Natural killer cell treated with Interleukin-12 subunit alpha and Interleukin-12 subunit beta and Interleukin-15 and Interleukin-18, amount 100 ng/mL, for 72 hours (primary cell): ENCODE measurements at regions not wholly inside any gene's neighbourhood (a gene's known extent, or its start where the extent isn't known, plus 50 kb on each side); places are given as distances from the start of the nearest gene placed in this dataset.

Experiments
- ATAC-seq, 2 donors: fragments of 150-1000 bp; cut with Tn5 transposase in 1 of 2; sonication (Bioruptor Pico), chemical (Tn5 transposase) in 1 of 2; 2 replicates each; pipeline ENCODE4 v1.10.0; 2021
- DNase-seq: peaks from one replicate; pipeline ENCODE4 v3.0.0; 2022; ENCODE audit warnings: low spot score
- H3K27ac Mint-ChIP-seq, 2 donors: 1 replicate in 1 of 2; 2 replicates in 1 of 2; pipeline ENCODE4 v1.8.0; 2022; ENCODE audit warnings: mixed read lengths in 2 of 2, mild to moderate bottlenecking in 1 of 2, moderate library complexity in 1 of 2
- H3K27me3 Mint-ChIP-seq, 2 donors: 1 replicate in 1 of 2; 2 replicates in 1 of 2; pipeline ENCODE4 v1.8.0; 2022; ENCODE audit warnings: mixed read lengths in 2 of 2
- H3K36me3 Mint-ChIP-seq: one replicate; pipeline ENCODE4 v1.8.0; 2022; ENCODE audit warnings: mixed read lengths
- H3K4me1 Mint-ChIP-seq, 2 donors: 1 replicate in 1 of 2; 2 replicates in 1 of 2; pipeline ENCODE4 v1.8.0; 2022; ENCODE audit warnings: low read depth in 2 of 2, mixed read lengths in 2 of 2, mild to moderate bottlenecking in 1 of 2
- H3K4me3 Mint-ChIP-seq: one replicate; pipeline ENCODE4 v1.8.0; 2022; ENCODE audit warnings: mixed read lengths
- H3K9me3 Mint-ChIP-seq: 2 replicates; pipeline ENCODE4 v1.8.0; 2022; ENCODE audit warnings: mixed read lengths

DNA sequence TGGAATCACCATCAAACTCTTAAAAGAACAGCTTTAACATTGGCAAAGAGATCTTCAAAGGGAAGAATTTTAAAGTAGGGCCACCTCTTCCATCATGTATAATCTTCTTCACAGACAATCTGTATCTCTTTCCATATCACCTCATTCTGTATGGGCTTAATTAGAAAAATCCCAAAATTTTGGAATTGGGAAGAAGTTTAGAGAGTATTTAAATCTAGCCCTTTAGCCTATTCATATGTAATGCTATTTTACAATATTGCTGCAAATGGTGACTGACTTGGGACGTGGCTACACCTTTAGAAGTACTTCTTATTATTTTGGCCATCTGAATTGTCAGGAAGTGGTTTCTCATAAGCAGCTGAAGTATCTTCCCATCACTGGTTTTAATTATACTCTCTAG lies 474.3 kb downstream of the RFPL4B start:
- no peak for ATAC-seq

GRCh38 chr6:112822769-112823168 lies 475.6 kb downstream of the RFPL4B start:
- ATAC-seq (no peak), DNase-seq (no peak)
- Mint-ChIP-seq H3K4me3 (no peak overlapping the region), H3K27me3 (no peaks in the 10 kb centered on the region), H3K4me1 (no peaks in the 10 kb centered on the region), H3K36me3 (no peaks in the 10 kb centered on the region), H3K9me3 (peaks cover 14% of the 10 kb centered on the region), H3K27ac (no peak overlapping the region)

More for the DNA sequence above, 474.3 kb downstream of the RFPL4B start:
- Mint-ChIP-seq H3K4me1 (no peaks in the 10 kb centered on the region), H3K9me3 (peaks cover 14% of the 10 kb centered on the region), H3K4me3 (no peak overlapping the region), H3K27me3 (no peaks in the 10 kb centered on the region), H3K36me3 (no peaks in the 10 kb centered on the region), H3K27ac (no peak overlapping the region)
- DNase-seq = no peak

GRCh38 chr6:112827793-112828192 lies 480.7 kb downstream of the RFPL4B start:
- peaks cover 7% of the 10 kb centered on the region for H3K9me3 Mint-ChIP-seq
- H3K36me3 Mint-ChIP-seq = no peaks in the 10 kb centered on the region
- H3K4me1 Mint-ChIP-seq = no peaks in the 10 kb centered on the region
- no peak overlapping the region for H3K27ac Mint-ChIP-seq
- no peak for ATAC-seq
- no peak overlapping the region for H3K4me3 Mint-ChIP-seq
- H3K27me3 Mint-ChIP-seq = no peaks in the 10 kb centered on the region
- DNase-seq = no peak

DNA sequence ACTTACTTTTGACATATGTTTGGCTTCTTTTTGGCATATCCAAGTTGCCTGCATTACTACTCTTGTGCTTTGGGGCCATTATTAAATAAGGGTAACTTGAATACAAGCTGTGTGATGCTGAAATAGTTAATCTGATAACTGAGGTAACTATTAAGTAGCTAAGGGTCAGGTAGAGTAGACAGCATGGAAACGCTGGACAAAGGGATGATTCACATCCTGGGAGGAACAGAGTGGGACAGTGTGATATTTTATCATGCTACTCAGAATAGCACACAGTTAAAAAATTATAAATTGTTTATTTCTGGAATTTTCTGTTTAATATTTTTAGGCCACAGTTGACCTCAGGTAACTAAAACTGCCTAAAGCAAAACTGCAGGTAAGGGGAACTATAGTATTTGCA lies 483.9 kb downstream of the RFPL4B start:
- Mint-ChIP-seq H3K27ac (no peak overlapping the region), H3K4me1 (no peaks in the 10 kb centered on the region), H3K27me3 (no peaks in the 10 kb centered on the region), H3K36me3 (no peaks in the 10 kb centered on the region), H3K4me3 (no peak overlapping the region), H3K9me3 (peaks cover 6% of the 10 kb centered on the region)
- ATAC-seq (no peak), DNase-seq (no peak)

DNA sequence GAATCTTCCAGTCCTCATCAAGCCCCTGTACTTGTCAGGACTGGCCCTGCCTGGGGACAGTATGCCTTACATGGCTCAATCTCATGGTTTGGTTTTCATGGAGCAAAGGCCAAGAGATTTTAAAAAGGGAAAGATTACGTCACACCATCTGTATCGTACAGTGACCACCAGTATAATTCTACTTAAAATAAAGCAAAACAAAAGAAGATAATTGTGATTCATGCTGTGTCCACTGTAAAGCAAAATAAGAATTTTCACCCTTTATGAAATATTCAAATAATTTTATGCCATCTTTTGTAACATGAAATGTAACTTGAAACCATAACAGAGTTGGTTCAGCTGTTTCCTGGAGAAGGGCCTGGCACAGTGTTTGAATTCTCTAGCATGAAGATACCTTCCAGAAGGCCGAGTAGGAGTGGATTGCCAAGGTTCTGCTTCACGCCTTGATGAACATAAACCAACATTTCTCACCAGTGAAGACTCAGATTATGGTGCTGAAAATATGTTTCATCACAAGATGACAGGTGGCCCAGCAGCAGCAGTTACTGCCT lies 486.5 kb downstream of the RFPL4B start:
- Mint-ChIP-seq H3K9me3 (peaks cover 4% of the 10 kb centered on the region), H3K27ac (no peak overlapping the region)

DNA sequence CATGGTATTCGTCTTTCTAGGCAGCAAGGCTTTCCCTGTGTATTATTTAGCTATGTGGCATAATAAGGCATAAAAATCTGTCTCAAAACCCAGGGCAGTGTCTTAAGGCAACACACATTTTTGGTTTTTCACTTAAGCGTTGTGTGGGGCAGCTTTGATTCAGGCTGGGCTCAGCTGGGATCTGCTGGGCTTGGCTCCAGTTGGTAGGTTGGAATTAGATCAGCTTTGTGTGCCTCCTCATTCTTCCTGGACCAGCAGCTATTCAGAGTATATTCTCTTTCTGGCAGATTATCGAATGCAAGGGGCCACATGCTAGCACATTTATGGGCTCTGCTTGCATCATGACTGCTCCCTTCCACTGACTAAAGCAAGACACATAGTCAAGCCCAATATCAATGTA lies 487.9 kb downstream of the RFPL4B start:
- no peak overlapping the region for H3K27ac Mint-ChIP-seq
- no peak for DNase-seq
- H3K4me1 Mint-ChIP-seq = no peaks in the 10 kb centered on the region
- no peak for ATAC-seq
- H3K36me3 Mint-ChIP-seq = no peaks in the 10 kb centered on the region
- peaks cover 4% of the 10 kb centered on the region for H3K9me3 Mint-ChIP-seq
- no peaks in the 10 kb centered on the region for H3K27me3 Mint-ChIP-seq
- H3K4me3 Mint-ChIP-seq = no peak overlapping the region

More for the DNA sequence above, 486.5 kb downstream of the RFPL4B start:
- DNase-seq = no peak
- H3K36me3 Mint-ChIP-seq = no peaks in the 10 kb centered on the region
- no peaks in the 10 kb centered on the region for H3K4me1 Mint-ChIP-seq
- H3K4me3 Mint-ChIP-seq = no peak overlapping the region
- no peak for ATAC-seq
- H3K27me3 Mint-ChIP-seq = no peaks in the 10 kb centered on the region

GRCh38 chr6:112839525-112839961 lies 492.4 kb downstream of the RFPL4B start:
- Mint-ChIP-seq H3K4me1 (no peaks in the 10 kb centered on the region), H3K27me3 (no peaks in the 10 kb centered on the region), H3K36me3 (no peaks in the 10 kb centered on the region), H3K27ac (no peak overlapping the region), H3K4me3 (no peak overlapping the region), H3K9me3 (peaks cover 13% of the 10 kb centered on the region)
- ATAC-seq (no peak), DNase-seq (no peak)

DNA sequence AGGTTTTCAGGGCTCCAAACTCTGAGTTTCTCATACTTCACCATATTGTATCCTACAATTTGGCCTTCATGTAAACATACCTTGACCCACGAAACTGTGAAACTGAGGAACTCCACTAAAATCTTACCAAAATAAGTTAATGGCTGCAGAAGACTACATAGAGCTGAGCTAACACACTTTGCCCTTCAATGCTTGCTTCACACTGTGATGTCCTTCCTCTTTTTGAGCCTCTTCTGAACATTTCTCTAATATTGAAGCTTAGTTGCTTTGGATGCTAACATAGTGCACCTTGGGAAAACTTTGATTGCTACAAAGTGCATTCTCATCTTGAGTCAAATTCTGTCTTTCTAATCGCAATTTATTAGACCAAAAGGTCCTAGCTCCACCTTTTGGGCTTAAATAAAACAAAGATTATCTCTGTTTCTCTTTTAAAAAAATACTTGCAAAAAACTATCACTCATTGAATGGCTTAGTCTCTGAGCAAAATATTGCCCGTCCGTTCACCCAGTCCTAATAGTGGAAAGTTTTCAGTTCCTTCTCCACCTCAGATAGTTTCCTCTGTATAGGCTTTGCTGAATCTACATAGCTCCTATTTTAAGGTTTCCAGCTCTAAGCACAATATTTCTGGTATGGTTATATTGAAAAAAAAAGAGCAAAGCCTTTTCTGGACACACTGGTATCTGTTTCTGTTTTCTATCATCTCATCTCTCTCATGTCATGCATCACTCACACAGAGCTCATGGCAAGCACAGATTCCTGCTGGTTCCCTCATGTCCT lies 494.6 kb downstream of the RFPL4B start:
- Mint-ChIP-seq H3K27me3 (no peaks in the 10 kb centered on the region), H3K9me3 (peaks cover 13% of the 10 kb centered on the region), H3K27ac (no peak overlapping the region)

GRCh38 chr6:112842330-112842685 lies 495.2 kb downstream of the RFPL4B start:
- Mint-ChIP-seq H3K4me1 (no peaks in the 10 kb centered on the region), H3K36me3 (no peaks in the 10 kb centered on the region), H3K9me3 (peaks cover 13% of the 10 kb centered on the region), H3K4me3 (no peak overlapping the region), H3K27ac (no peak overlapping the region), H3K27me3 (no peaks in the 10 kb centered on the region)
- DNase-seq (no peak), ATAC-seq (no peak)

More for the DNA sequence above, 494.6 kb downstream of the RFPL4B start:
- ATAC-seq (no peak), DNase-seq (no peak)
- Mint-ChIP-seq H3K36me3 (no peaks in the 10 kb centered on the region), H3K4me3 (no peak overlapping the region), H3K4me1 (no peaks in the 10 kb centered on the region)

DNA sequence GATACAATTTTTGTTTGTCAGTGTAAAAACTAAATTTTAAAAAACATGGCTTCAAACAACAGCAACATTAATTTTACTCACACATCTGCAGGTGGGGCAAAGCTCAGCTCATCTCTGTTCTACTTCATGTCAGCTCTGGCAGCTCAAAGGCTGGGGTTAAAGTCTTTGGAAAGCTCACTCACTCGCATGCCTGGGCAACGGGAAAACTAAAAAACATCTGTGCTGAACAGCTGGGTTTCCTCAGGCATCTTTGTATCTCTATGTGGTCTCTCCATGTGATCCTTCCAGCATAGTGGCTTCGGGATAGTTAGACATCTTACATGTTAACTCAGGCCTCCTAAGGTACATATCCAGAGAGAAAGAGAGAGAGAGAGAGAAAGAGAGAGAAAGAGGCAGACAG lies 499.6 kb downstream of the RFPL4B start:
- Mint-ChIP-seq H3K36me3 (no peaks in the 10 kb centered on the region), H3K27me3 (no peaks in the 10 kb centered on the region), H3K27ac (no peak overlapping the region), H3K4me1 (no peaks in the 10 kb centered on the region), H3K9me3 (peaks cover 13% of the 10 kb centered on the region), H3K4me3 (no peak overlapping the region)
- DNase-seq = no peak
- no peak for ATAC-seq

- no peaks in the 10 kb centered on the region for H3K36me3 Mint-ChIP-seq
- H3K9me3 Mint-ChIP-seq = peaks cover 7% of the 10 kb centered on the region
- no peaks in the 10 kb centered on the region for H3K27me3 Mint-ChIP-seq
- H3K4me1 Mint-ChIP-seq = no peaks in the 10 kb centered on the region
- no peak for DNase-seq
- no peak overlapping the region for H3K27ac Mint-ChIP-seq
- no peak overlapping the region for H3K4me3 Mint-ChIP-seq
- no peak for ATAC-seq
These were observed 504.0 kb downstream of the RFPL4B start for GRCh38 chr6:112851146-112851545.

DNA sequence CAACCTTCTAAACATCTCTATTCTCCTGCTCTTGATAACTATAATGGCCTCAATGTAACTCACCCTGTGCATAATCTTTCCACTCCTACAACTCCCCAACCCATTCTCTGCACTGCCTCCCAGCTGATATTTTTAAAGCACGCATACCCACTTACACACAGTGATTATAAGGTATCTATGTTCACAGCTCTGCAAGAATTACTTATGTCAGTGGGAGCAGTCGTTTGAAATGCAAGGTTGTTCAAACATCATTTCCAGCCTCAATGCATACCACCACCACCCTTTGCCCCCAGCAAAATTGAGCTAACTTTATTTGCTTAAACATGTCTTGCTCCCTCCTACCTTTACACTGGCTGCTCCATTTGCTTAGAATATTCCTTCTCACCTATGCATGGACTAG lies 506.0 kb downstream of the RFPL4B start:
- H3K4me3 Mint-ChIP-seq = no peak overlapping the region
- H3K36me3 Mint-ChIP-seq = no peaks in the 10 kb centered on the region
- peaks cover 7% of the 10 kb centered on the region for H3K9me3 Mint-ChIP-seq
- DNase-seq (no peak), ATAC-seq (no peak)
- H3K27ac Mint-ChIP-seq = no peak overlapping the region
- H3K4me1 Mint-ChIP-seq = no peaks in the 10 kb centered on the region
- no peaks in the 10 kb centered on the region for H3K27me3 Mint-ChIP-seq

DNA sequence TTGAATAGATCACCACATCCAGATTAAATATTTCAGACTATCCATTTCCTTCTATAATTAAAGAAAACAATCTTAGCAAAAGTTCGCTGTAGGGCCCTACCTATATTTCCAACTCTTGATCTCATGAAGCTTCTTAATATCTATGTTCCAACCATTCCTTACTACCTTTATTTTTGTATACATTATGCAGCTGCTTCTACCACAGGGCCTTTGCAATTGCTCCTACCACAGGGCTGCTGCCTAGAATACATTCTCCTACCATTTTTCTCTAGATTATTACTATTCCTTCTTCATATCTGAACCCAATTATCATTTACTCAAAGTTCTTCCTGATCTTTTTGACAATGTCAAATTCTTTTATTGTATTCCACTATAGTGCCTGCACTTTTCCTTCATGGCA lies 516.6 kb downstream of the RFPL4B start:
- DNase-seq (no peak), ATAC-seq (no peak)
- Mint-ChIP-seq H3K4me1 (no peaks in the 10 kb centered on the region), H3K4me3 (no peak overlapping the region), H3K27ac (no peak overlapping the region), H3K27me3 (no peaks in the 10 kb centered on the region), H3K9me3 (peaks cover 11% of the 10 kb centered on the region), H3K36me3 (peaks cover 6% of the 10 kb centered on the region)

GRCh38 chr6:112865131-112865530 lies 518.0 kb downstream of the RFPL4B start:
- ATAC-seq (no peak), DNase-seq (no peak)
- H3K9me3 Mint-ChIP-seq = peaks cover 16% of the 10 kb centered on the region
- H3K36me3 Mint-ChIP-seq = peaks cover 11% of the 10 kb centered on the region
- H3K4me3 Mint-ChIP-seq = no peak overlapping the region
- H3K27me3 Mint-ChIP-seq = no peaks in the 10 kb centered on the region
- H3K4me1 Mint-ChIP-seq = no peaks in the 10 kb centered on the region
- no peak overlapping the region for H3K27ac Mint-ChIP-seq

DNA sequence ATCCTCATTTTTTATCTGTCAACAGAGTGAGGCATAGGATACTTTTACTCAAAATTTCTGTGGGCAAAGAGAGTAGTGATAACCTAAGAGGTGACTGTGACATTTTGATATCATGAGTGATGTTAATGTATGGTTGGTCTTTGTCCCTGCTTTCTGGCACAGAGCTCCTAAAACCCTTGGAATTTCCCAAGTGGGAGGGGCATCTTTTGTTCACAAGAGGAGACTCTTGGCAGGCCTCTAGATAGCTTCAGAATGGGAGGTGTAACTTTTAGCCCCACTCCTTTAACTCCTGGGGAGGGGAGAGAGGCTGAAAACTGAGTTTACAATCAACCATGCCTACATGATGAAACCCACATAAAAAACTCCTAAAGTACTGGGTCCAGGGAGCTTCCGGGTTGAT lies 527.8 kb downstream of the RFPL4B start:
- Mint-ChIP-seq H3K27me3 (no peaks in the 10 kb centered on the region), H3K9me3 (peaks cover 9% of the 10 kb centered on the region), H3K27ac (no peak overlapping the region), H3K4me3 (no peak overlapping the region), H3K4me1 (no peaks in the 10 kb centered on the region), H3K36me3 (no peaks in the 10 kb centered on the region)
- no peak for DNase-seq
- no peak for ATAC-seq
